ENCODE measurements at regions not wholly inside any gene's neighbourhood (a gene's known extent, or its start where the extent isn't known, plus 50 kb on each side); places are given as distances from the start of the nearest gene placed in this dataset.
"Not testable (repeated sequence)": the region's sequence is repeated elsewhere in the genome, so short reads cannot be mapped to it uniquely, and the experiment has no call there.

DNA sequence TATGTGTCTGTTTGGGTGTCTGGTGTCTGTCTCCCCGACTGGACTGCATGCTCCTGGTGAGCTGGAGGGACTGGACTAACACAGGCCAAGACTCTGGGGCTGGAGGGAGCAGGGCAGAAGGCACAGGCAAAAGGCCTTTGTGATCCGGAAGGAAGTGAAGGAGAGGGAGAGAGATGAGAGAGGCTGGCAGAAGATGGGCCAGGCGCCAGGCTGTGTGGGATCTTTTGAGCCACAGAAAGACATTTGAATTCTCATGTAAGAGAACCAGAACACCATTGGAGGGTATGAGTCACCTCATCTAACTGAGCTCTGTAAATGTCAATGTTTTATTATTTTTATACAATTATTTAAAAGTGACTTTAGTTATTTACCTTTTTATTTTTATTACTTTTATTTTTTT is 152.3 kb upstream of the CCZ1B start:
- H3K27me3 ChIP-seq (ENCODE audit: low read depth); H3K9me3 ChIP-seq; DNase-seq; H3K4me3 ChIP-seq; H3K36me3 ChIP-seq; intact Hi-C loops (cut with DNase I); ATAC-seq; H3K27ac ChIP-seq; H3K4me1 ChIP-seq: not testable (repeated sequence)

GRCh38 chr7:6979456-6979855 is 153.4 kb upstream of the CCZ1B start:
- ATAC-seq; H3K9me3 ChIP-seq; DNase-seq; intact Hi-C loops (cut with DNase I); H3K4me3 ChIP-seq; H3K4me1 ChIP-seq; H3K27me3 ChIP-seq (ENCODE audit: low read depth); H3K27ac ChIP-seq; H3K36me3 ChIP-seq: not testable (repeated sequence)

- H3K4me1 ChIP-seq; H3K4me3 ChIP-seq; ATAC-seq; H3K27me3 ChIP-seq (ENCODE audit: low read depth); DNase-seq; intact Hi-C loops (cut with DNase I); H3K9me3 ChIP-seq; H3K36me3 ChIP-seq; H3K27ac ChIP-seq: not testable (repeated sequence)
These were observed 156.3 kb upstream of the CCZ1B start for GRCh38 chr7:6982375-6982774.

DNA sequence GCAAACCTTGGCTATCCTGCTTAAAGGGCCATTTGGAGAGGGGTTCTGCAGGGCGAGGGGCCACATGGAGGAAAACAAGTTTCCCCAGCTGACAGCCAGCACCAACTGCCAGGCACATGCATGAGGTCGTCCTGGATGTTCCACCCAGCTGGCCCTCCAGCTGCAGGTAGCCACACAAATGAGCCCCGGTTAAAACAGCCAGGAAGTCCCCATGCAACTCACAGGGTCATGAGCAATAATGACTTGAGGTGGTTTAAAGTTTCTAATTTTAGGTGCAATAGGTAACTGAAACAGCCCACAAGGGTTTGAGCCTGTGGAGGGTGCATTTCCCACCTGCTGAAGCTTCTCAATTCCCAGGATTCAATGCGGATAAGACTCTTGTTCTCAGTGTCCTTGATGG is 160.8 kb upstream of the CCZ1B start:
- intact Hi-C loops (cut with DNase I); DNase-seq; H3K9me3 ChIP-seq; H3K27ac ChIP-seq; H3K4me1 ChIP-seq; H3K36me3 ChIP-seq; H3K4me3 ChIP-seq; H3K27me3 ChIP-seq (ENCODE audit: low read depth); ATAC-seq: not testable (repeated sequence)

- intact Hi-C loops (cut with DNase I); DNase-seq; ATAC-seq; H3K27ac ChIP-seq; H3K36me3 ChIP-seq; H3K4me1 ChIP-seq; H3K27me3 ChIP-seq (ENCODE audit: low read depth); H3K9me3 ChIP-seq; H3K4me3 ChIP-seq: not testable (repeated sequence)
These were observed 162.5 kb upstream of the CCZ1B start for GRCh38 chr7:6988608-6989007.

- H3K4me3 ChIP-seq; H3K9me3 ChIP-seq; H3K27ac ChIP-seq; H3K4me1 ChIP-seq; DNase-seq; H3K27me3 ChIP-seq (ENCODE audit: low read depth); ATAC-seq; H3K36me3 ChIP-seq; intact Hi-C loops (cut with DNase I): not testable (repeated sequence)
These were observed 163.9 kb upstream of the CCZ1B start for GRCh38 chr7:6989968-6990367.

DNA sequence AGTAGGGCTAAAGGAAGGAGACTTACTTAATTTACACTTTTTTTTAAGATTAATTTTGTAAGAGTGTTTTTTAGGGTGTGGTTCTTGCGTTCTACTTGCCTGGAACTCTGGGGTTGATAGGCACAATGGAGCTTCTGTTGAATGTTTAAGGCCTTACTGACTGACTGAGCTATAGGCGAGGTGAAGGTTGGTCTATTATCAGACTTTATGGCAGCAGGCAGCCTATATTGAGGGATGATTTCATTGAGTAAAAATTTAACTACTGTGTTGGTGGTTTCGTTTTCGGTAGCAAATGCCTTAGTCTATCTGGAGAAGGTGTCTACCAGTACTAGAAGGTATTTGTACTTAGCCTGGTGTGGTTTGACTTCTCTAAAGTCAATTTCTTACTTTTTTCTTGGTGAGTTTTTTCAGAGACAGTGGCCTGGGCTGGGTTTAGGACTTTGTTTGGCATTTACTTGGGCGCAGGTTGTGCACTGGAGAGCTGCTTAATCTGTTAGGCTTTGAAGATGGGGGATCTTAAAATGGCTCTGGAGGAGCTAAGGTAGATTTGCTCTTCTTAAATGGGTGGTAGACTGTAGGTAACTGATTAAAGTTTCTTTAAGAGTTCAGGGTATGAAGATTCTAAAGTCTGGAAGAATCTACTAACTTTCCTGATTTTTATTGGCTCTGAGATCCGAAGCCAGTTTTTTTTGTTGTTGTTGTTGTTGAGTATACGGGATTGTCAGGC is 164.5 kb upstream of the CCZ1B start:
- intact Hi-C loops (cut with DNase I); ATAC-seq; H3K4me3 ChIP-seq; H3K36me3 ChIP-seq; H3K27ac ChIP-seq; DNase-seq; H3K9me3 ChIP-seq; H3K27me3 ChIP-seq (ENCODE audit: low read depth); H3K4me1 ChIP-seq: not testable (repeated sequence)

DNA sequence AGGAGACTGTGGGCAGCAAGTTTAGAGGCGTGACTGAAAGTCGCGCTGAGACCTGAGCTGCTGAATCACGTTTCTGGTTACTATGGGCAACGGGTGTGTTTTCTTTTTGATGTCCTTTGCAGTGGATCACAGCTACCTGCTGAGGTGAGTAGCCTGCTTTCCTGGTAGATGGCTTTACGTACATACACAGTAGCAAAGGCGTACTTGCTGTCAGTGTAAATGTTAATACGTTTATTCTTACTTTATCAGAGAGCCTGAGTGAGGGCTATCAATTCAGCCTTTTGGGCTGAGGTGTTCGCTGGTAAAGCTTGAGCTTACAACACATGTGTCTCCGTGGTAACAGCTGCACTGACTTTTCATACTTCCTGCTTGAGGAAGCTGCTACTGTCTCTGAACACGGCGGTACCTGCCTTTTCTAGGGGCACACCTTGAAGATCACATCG is 165.1 kb upstream of the CCZ1B start:
- H3K9me3 ChIP-seq; H3K36me3 ChIP-seq; H3K4me1 ChIP-seq; DNase-seq; H3K27ac ChIP-seq; H3K27me3 ChIP-seq (ENCODE audit: low read depth); intact Hi-C loops (cut with DNase I); ATAC-seq: not testable (repeated sequence)
- H3K4me3 ChIP-seq, result peak overlapping the region; percentile 8

- H3K36me3 ChIP-seq; H3K27ac ChIP-seq; intact Hi-C loops (cut with DNase I); H3K4me1 ChIP-seq; ATAC-seq; DNase-seq; H3K9me3 ChIP-seq; H3K27me3 ChIP-seq (ENCODE audit: low read depth): not testable (repeated sequence)
- peak overlapping the region; percentile 8 for H3K4me3 ChIP-seq
These were observed 165.6 kb upstream of the CCZ1B start for GRCh38 chr7:6991686-6992085.

DNA sequence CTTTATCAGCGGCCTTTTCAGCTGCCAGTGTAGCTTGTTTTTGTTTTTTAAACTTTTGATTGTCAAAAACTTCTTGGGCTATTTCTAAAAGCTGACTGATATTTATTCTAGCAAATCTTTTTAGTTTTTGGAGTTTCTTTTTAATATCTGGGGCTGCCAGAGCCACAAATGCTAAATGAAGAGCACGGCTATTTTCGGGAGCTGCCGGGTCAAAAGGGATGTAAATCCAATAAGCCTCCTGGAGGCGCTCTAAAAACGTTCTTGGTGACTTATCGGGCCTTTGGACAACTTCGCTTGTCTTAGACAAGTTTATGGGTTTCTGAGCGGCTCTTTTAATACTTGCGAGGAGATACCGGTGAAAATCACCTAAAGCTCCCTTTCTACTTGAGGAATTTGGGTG is 166.1 kb upstream of the CCZ1B start:
- H3K9me3 ChIP-seq; DNase-seq; intact Hi-C loops (cut with DNase I); H3K36me3 ChIP-seq; ATAC-seq; H3K4me3 ChIP-seq; H3K27me3 ChIP-seq (ENCODE audit: low read depth); H3K27ac ChIP-seq; H3K4me1 ChIP-seq: not testable (repeated sequence)

GRCh38 chr7:6995026-6995425 is 169.0 kb upstream of the CCZ1B start:
- H3K36me3 ChIP-seq; H3K27ac ChIP-seq; H3K4me1 ChIP-seq; ATAC-seq; H3K4me3 ChIP-seq; H3K9me3 ChIP-seq; H3K27me3 ChIP-seq (ENCODE audit: low read depth); DNase-seq; intact Hi-C loops (cut with DNase I): not testable (repeated sequence)

- H3K4me1 ChIP-seq; intact Hi-C loops (cut with DNase I); ATAC-seq; H3K27ac ChIP-seq; DNase-seq; H3K36me3 ChIP-seq; H3K9me3 ChIP-seq; H3K27me3 ChIP-seq (ENCODE audit: low read depth); H3K4me3 ChIP-seq: not testable (repeated sequence)
These were observed 169.6 kb upstream of the CCZ1B start for GRCh38 chr7:6995493-6996289.

DNA sequence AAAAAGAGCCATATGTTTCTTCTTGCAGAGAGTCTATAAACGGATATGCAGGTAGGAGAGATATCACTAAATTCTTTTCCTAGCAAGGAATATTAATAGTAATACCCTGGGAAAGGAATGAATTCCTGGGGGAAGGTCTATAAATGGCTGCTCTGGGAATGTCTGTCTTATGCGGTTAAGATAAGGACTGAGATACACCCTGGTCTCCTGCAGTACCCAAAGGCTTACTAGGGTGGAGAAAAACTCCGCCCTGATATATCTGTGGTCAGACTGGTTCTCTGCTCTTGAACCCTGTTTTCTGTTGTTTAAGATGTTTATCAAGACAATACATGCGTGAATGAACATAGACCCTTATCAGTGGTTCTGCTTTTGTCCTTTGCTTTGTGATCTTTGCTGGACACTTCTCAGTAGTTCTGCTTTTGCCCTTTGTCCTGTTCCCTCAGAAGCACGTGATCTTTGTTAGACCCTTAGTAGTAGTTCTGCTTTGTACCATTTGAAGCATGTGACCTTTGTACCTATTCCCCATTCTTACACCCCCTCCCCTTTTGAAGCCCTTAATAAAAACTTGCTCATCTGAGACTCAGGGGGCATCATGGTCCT is 173.1 kb upstream of the CCZ1B start:
- H3K9me3 ChIP-seq; H3K36me3 ChIP-seq; intact Hi-C loops (cut with DNase I); H3K27ac ChIP-seq; H3K4me3 ChIP-seq; ATAC-seq; H3K4me1 ChIP-seq; DNase-seq; H3K27me3 ChIP-seq (ENCODE audit: low read depth): not testable (repeated sequence)

Data from lower lobe of right lung (tissue), 2 donors.